Subcutaneous abdominal adipose tissue (tissue), 5 donors: ENCODE measurements at regions not wholly inside any gene's neighbourhood (a gene's known extent, or its start where the extent isn't known, plus 50 kb on each side); places are given as distances from the start of the nearest gene placed in this dataset.
"Not testable (repeated sequence)": the region's sequence is repeated elsewhere in the genome, so short reads cannot be mapped to it uniquely, and the experiment has no call there.

Source experiments
- H3K27ac ChIP-seq: one replicate; pipeline ENCODE4 v1.7.0; 2013; ENCODE audit warnings: low read depth, mild to moderate bottlenecking, inconsistent platforms, low read length, moderate library complexity
- H3K27me3 ChIP-seq, 5 donors: one replicate each; pipeline ENCODE4 v1.7.0; 2013; ENCODE audit warnings: low read length in 5 of 5, inconsistent platforms in 1 of 5; ENCODE audit not compliant: control insufficient read depth in 5 of 5, insufficient read depth in 4 of 5
- H3K36me3 ChIP-seq, 5 donors: one replicate each; pipeline ENCODE4 v1.7.0; 2013; ENCODE audit warnings: low read length in 5 of 5; ENCODE audit not compliant: control insufficient read depth in 5 of 5, insufficient read depth in 5 of 5
- H3K4me1 ChIP-seq, 5 donors: one replicate each; pipeline ENCODE4 v1.7.0; 2013; ENCODE audit warnings: low read length in 5 of 5, mild to moderate bottlenecking in 3 of 5, moderate library complexity in 1 of 5; ENCODE audit not compliant: control insufficient read depth in 5 of 5, insufficient read depth in 5 of 5
- H3K4me3 ChIP-seq, 5 donors: one replicate each; pipeline ENCODE4 v1.7.0; 2013; ENCODE audit warnings: low read length in 5 of 5, low read depth in 1 of 5
- H3K9ac ChIP-seq, 5 donors: one replicate each; pipeline ENCODE4 v1.7.0; 2013; ENCODE audit warnings: low read length in 5 of 5, mild to moderate bottlenecking in 4 of 5, moderate library complexity in 3 of 5
- H3K9me3 ChIP-seq, 5 donors: one replicate each; pipeline ENCODE4 v1.7.0; 2013; ENCODE audit warnings: low read length in 5 of 5; ENCODE audit not compliant: control insufficient read depth in 5 of 5
- donor health status: healthy.
- donor health status: healthy.
- donor health status: healthy.
- donor health status: healthy.
- donor health status: healthy.

DNA sequence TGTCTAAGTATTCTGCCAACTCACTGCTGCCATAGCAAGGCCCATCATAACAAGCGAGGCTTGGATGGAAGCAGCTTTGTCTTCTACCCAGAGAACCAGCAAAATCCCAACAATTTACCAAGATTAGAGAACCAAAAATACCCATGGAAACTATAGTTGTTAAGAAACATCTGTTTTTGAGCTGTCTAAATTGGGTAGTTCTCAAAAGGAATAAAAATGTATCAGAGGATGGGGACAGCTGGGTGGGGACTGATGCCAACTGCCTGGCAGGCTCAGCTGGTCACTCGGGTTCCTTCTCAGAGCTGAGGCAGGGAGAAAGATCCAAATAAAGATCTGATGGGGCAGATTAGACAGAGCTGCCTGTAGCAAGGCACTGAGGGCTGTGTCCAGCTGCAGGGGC is 85.9 kb upstream of the GRK3 start:
- H3K4me1 ChIP-seq = peaks cover 2 to 21% (median 11%) of the 10 kb centered on the region in 5 donors
- peaks cover 0 to 25% (median 0%) of the 10 kb centered on the region in 5 donors for H3K36me3 ChIP-seq
- H3K4me3 ChIP-seq = no peak overlapping the region
- no peak overlapping the region for H3K27ac ChIP-seq
- no peak overlapping the region for H3K9ac ChIP-seq
- peaks cover 0 to 8% (median 5%) of the 10 kb centered on the region in 5 donors for H3K9me3 ChIP-seq
- H3K27me3 ChIP-seq = no peaks in the 10 kb centered on the region

DNA sequence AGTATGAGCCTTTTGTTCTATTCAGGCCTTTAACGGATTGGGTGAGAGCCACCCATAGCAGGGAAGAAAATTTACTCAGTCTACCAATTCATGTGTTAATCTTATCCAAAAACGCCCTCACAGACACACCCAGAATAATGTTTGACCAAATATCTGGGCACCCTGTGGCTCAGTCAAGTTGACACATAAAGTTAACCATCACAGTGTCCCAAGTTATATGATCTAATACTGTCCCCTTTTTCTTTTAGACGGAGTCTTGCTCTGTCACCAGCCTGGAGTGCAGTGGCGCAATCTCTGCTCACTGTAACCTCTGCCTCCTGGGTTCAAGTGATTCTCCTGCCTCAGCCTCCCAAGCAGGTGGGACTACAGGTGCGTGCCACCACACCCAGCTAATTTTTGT is 83.6 kb upstream of the GRK3 start:
- H3K4me3 ChIP-seq, H3K9ac ChIP-seq, H3K9me3 ChIP-seq, H3K27ac ChIP-seq, H3K27me3 ChIP-seq: not testable (repeated sequence)
- H3K4me1 ChIP-seq = peaks cover 0 to 12% (median 7%) of the 10 kb centered on the region in 5 donors
- H3K36me3 ChIP-seq = peaks cover 0 to 44% (median 20%) of the 10 kb centered on the region in 5 donors

DNA sequence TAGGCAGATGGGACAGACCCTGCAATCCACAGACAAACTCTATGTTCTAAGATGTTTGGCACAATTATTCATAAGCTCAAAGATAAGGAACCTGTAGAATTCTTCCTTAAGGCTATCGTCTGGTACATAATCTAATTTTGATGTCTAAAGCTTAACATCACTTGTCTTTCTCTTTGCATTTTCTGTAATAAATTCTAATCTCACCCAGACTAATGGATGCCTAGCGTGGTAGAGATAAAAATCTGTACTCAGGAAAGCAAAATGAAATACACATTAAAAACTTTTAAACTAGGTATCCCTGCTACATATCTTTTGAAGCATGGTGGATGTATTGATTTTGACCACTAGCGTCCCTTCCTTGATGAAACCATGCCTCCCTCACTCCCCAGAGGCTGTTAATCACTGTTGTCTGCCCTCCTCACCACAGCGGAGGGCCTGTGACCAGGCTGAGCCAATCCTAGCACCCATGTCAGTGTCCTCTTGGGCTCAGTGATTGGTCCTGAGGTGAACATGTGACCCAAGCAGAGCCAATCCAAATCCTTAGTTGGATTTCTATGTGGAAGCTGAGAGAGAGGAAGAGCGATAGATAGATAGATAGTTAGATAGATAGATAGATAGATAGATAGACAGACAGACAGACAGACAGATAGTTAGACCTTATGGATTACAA is 82.2 kb upstream of the GRK3 start:
- Histone ChIP-seq H3K4me3 (no peak overlapping the region), H3K36me3 (peaks cover 0 to 46% (median 22%) of the 10 kb centered on the region in 5 donors), H3K9ac (no peak overlapping the region), H3K27me3 (no peaks in the 10 kb centered on the region), H3K4me1 (peaks cover 0 to 11% (median 5%) of the 10 kb centered on the region in 5 donors), H3K27ac (no peak overlapping the region), H3K9me3 (peaks cover 0 to 8% (median 3%) of the 10 kb centered on the region in 5 donors)

DNA sequence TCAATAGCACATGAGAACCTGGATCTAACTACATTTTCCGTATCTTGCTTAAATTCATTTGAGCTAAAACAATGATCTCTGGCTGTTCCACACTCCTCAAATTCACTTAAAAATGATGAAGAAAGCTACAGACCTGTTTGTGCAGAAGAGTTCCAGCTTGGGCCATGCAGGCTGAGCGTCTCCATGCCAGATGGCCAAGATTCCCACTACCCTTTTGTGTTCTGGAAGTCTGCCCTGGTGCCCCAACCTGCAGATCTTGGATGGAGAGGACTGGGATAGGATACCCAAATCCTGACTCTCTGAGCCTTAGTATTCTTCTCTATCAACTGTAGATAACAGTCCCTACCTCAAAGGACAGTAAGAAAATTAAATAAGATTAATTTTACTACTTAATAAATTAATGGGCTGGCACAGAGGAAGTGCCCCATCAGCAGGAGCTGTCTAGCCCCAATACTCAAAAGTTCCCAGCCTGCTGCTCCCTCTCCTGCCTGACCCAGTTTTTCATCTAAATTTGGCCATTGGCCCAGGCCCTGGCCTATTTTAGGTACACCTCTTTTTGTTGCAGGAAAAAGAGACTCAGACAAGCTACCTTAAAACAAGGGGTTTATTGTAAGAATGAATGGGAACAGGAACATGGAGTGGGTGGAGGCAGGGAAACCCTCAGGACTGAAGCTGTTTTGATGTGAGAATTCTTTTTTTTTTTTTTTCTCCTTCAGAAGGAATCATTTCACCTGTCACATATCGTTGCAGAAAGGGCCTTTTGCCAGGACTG is 81.4 kb upstream of the GRK3 start:
- Histone ChIP-seq H3K36me3 (peaks cover 0 to 42% (median 22%) of the 10 kb centered on the region in 5 donors), H3K9me3 (no peaks in the 10 kb centered on the region), H3K4me1 (peaks cover 0 to 12% (median 5%) of the 10 kb centered on the region in 5 donors), H3K4me3 (no peak overlapping the region), H3K9ac (no peak overlapping the region), H3K27me3 (no peaks in the 10 kb centered on the region), H3K27ac (no peak overlapping the region)

DNA sequence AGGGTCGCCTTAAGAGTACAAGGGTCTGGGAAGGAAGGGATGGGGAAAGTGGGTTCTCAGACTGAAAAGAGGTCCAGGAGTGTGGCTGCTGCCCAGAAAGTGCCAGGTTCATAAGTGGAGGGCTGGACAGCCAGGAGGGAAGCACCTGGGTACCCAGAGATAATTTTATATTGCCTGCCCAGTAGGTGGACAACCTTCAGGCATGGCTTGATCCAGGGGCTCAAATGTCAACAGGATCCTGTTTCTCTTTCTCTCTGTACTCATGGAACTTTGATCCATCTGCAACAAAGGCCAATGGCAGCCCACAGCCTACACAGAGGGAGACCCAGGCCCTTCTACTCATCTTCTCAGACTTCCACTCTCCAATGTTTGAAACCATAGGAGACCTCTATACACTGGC is 80.5 kb upstream of the GRK3 start:
- peaks cover 0 to 40% (median 22%) of the 10 kb centered on the region in 5 donors for H3K36me3 ChIP-seq
- H3K27me3 ChIP-seq = no peaks in the 10 kb centered on the region
- H3K4me3 ChIP-seq = no peak overlapping the region
- no peaks in the 10 kb centered on the region for H3K9me3 ChIP-seq
- peaks cover 0 to 13% (median 3%) of the 10 kb centered on the region in 5 donors for H3K4me1 ChIP-seq
- no peak overlapping the region for H3K9ac ChIP-seq
- no peak overlapping the region for H3K27ac ChIP-seq

DNA sequence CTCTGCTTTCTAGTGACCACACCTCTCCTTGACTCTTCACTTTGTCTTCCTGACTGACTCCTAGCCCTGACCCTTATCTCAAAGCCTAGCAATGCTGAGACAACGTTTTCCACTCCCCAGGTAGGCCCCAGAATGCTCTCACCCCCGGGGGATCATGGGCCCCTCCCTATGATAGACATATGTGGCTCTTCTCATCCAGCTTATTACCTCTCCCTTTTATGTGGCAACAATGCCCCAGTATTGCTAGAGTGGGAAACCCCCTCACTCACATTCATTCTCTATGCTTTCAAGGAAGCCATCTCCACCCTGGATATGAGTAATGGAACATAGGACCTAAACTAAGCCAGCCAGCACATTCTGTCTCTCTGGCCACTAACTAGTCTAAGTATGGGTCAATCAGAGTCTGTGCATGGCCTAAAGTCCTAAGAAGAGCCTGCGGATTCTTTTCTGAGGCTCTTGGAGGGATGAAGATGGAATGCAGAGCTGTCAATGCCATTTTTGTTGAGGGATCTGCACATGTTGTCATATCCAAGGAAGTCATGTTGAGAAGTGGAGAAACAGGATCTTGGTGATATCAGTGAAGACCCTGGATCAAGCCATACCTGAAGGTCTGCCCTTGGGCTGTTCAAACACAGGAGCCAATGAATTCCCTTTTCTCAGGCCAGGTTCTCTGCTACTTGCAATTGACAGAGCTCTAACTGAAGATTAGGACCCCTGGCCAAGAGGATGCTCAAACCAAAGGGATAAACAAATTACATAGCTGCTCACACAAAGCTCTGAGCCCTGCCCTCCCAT is 79.8 kb upstream of the GRK3 start:
- Histone ChIP-seq H3K9me3 (no peaks in the 10 kb centered on the region), H3K4me1 (peaks cover 0 to 12% (median 4%) of the 10 kb centered on the region in 5 donors), H3K27ac (no peak overlapping the region), H3K36me3 (peaks cover 0 to 40% (median 22%) of the 10 kb centered on the region in 5 donors), H3K27me3 (no peaks in the 10 kb centered on the region), H3K4me3 (no peak overlapping the region), H3K9ac (no peak overlapping the region)

DNA sequence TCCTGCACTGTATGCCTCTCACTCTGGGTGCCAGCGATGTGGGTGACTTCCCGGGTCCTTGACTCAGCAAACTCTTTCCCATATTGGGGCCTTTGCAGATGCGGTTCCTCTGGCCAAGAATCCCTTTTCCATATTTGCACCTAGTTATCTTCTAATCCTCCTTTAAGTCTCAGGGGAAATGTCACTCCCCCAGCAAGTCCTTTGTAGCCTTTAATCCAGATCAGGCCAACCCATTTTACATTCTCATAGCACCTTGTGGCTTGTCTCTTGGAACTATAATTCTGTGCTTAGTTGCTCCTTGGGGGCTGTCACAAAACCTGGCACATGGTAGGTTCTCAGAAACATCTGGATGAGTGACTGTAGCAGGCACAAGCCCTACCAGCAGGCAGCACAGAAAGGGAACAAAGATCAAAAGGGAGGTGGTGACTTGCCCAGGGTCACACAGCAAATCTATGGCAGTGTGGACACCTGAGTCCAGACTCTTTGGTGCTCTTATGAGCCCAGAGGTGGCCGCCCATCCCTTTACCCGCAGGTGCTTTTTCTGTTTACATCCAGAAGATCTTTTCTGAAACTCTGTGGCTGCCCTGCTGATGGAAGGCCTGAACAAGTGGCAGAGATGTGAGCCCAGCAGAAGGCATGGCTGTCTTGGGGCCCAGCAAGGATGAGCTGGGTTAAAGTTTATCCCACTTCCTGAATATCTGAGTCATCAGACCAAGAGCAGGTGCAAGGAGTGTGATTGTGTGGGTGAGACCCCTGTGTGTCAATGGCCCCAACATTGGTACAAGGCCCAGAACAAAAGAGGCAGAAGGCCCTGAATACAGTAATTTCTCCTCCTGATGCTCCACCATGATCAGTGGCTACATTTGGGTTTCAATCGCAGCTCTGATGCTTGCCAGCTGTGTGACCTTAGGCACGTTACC is 78.6 kb upstream of the GRK3 start:
- Histone ChIP-seq H3K27ac (no peak overlapping the region), H3K36me3 (peaks cover 0 to 47% (median 23%) of the 10 kb centered on the region in 5 donors), H3K27me3 (no peaks in the 10 kb centered on the region), H3K4me1 (peaks cover 0 to 12% (median 4%) of the 10 kb centered on the region in 5 donors), H3K4me3 (no peak overlapping the region), H3K9me3 (peaks cover 0 to 3% (median 0%) of the 10 kb centered on the region in 5 donors), H3K9ac (no peak overlapping the region)

DNA sequence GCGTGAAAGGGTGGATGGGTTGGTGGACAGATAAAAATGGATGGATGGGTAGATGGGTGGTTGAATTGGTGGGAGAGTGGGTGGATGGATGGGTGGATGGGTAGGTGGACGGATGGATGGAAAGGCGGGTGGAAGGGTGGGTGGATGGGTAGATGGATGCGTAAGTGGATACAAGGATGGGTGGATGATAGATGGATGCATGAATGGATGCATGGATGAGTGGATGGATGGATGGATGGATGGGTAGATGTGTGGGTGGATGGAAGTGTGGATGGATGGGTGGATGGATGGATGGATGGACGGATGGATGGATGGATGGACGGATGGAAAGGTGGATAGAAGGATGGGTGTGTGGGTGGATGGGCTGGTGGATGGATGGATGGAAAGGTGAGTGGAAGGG is 77.0 kb upstream of the GRK3 start:
- peaks cover 0 to 3% (median 0%) of the 10 kb centered on the region in 5 donors for H3K9me3 ChIP-seq
- peaks cover 0 to 36% (median 21%) of the 10 kb centered on the region in 5 donors for H3K36me3 ChIP-seq
- no peak overlapping the region for H3K27ac ChIP-seq
- H3K4me1 ChIP-seq = peaks cover 0 to 18% (median 5%) of the 10 kb centered on the region in 5 donors
- no peak overlapping the region for H3K9ac ChIP-seq
- no peaks in the 10 kb centered on the region for H3K27me3 ChIP-seq
- H3K4me3 ChIP-seq = no peak overlapping the region
